Keratinocyte (primary cell): ENCODE measurements at regions not wholly inside any gene's neighbourhood (a gene's known extent, or its start where the extent isn't known, plus 50 kb on each side); places are given as distances from the start of the nearest gene placed in this dataset.

Experiments
- EZH2 ChIP-seq: IDR thresholded peaks from one replicate; pipeline ENCODE4 v1.6.1; 2012; ENCODE audit warnings: inconsistent platforms, mild to moderate bottlenecking, low read length, moderate library complexity
- TF ChIP-seq, protein P1 (sequence below), 3 experiments: IDR thresholded peaks in 1 of 3; conservative IDR thresholded peaks in 1 of 3; optimal IDR thresholded peaks in 1 of 3; 2 replicates in 2 of 3; 3 replicates in 1 of 3; pipeline versions ENCODE3 to v1.5.1; 2011; ENCODE audit warnings: low read length in 3 of 3, mild to moderate bottlenecking in 3 of 3, moderate library complexity in 2 of 3, control low read depth in 1 of 3, inconsistent platforms in 1 of 3; ENCODE audit not compliant: insufficient read depth in 2 of 3; ENCODE audit errors: extremely low read depth in 1 of 3

DNA sequence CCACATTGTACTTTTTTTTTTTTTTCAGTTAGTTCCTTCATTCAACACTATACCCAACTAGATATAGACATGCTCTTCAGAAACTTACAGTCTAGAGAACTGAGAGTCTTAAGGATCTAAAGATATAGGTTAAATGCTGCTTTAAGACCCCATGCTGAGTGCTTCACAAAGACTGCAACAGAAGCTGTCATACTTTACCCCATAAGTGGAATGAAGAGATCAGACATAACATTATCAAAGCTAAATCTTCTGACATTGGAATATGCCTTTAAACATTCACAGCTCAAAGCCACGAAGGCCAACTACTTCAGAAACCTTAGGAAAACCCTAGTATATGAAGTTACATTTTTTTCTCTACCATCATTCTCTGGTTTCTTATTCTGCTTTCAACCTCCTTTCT, 666.4 kb downstream of the KCNT2 start:
- TF ChIP-seq, protein P1, sequence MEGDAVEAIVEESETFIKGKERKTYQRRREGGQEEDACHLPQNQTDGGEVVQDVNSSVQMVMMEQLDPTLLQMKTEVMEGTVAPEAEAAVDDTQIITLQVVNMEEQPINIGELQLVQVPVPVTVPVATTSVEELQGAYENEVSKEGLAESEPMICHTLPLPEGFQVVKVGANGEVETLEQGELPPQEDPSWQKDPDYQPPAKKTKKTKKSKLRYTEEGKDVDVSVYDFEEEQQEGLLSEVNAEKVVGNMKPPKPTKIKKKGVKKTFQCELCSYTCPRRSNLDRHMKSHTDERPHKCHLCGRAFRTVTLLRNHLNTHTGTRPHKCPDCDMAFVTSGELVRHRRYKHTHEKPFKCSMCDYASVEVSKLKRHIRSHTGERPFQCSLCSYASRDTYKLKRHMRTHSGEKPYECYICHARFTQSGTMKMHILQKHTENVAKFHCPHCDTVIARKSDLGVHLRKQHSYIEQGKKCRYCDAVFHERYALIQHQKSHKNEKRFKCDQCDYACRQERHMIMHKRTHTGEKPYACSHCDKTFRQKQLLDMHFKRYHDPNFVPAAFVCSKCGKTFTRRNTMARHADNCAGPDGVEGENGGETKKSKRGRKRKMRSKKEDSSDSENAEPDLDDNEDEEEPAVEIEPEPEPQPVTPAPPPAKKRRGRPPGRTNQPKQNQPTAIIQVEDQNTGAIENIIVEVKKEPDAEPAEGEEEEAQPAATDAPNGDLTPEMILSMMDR (optimal IDR thresholded peaks at IDR 0.05 in 1 of 3, IDR thresholded peaks at IDR 0.05 in 1 of 3, conservative IDR thresholded peaks at IDR 0.05 in 1 of 3; ENCODE audit: extremely low read depth in 1 of 3, insufficient read depth in 2 of 3, low read length in 3 of 3) = no peak
- TF ChIP-seq EZH2 = no peak
